ENCODE measurements at regions not wholly inside any gene's neighbourhood (a gene's known extent, or its start where the extent isn't known, plus 50 kb on each side); places are given as distances from the start of the nearest gene placed in this dataset.

GRCh38 chrY:15510288-15510687 lies 986.0 kb downstream of the NLGN4Y start:
- H3K9me3 Mint-ChIP-seq, result no peaks in the 10 kb centered on the region
- H3K36me3 Mint-ChIP-seq (ENCODE audit: low read depth), result no peaks in the 10 kb centered on the region
- no peaks in the 10 kb centered on the region for H3K4me1 Mint-ChIP-seq
- no peak for ATAC-seq
- no peaks in the 10 kb centered on the region for H3K27me3 Mint-ChIP-seq
- H3K27ac Mint-ChIP-seq, result no peak overlapping the region
- H3K4me3 Mint-ChIP-seq, result no peak overlapping the region
- no peak for DNase-seq

GRCh38 chrY:15510984-15511650 lies 986.8 kb downstream of the NLGN4Y start:
- no peak for DNase-seq
- ATAC-seq, result no peak
- H3K36me3 Mint-ChIP-seq (ENCODE audit: low read depth), result no peaks in the 10 kb centered on the region
- no peaks in the 10 kb centered on the region for H3K4me1 Mint-ChIP-seq
- no peaks in the 10 kb centered on the region for H3K9me3 Mint-ChIP-seq
- no peak overlapping the region for H3K4me3 Mint-ChIP-seq
- no peak overlapping the region for H3K27ac Mint-ChIP-seq
- no peaks in the 10 kb centered on the region for H3K27me3 Mint-ChIP-seq

GRCh38 chrY:15535131-15535530 lies 1010.8 kb downstream of the NLGN4Y start:
- Mint-ChIP-seq H3K27ac (no peak overlapping the region), H3K27me3 (no peaks in the 10 kb centered on the region), H3K9me3 (no peaks in the 10 kb centered on the region), H3K36me3 (ENCODE audit: low read depth) (no peaks in the 10 kb centered on the region), H3K4me1 (peaks cover 8% of the 10 kb centered on the region), H3K4me3 (no peak overlapping the region)
- DNase-seq (no peak), ATAC-seq (no peak)

GRCh38 chrY:15535784-15536511 lies 1011.6 kb downstream of the NLGN4Y start:
- ATAC-seq, result peak; percentile 93
- no peak overlapping the region for H3K4me3 Mint-ChIP-seq
- H3K36me3 Mint-ChIP-seq (ENCODE audit: low read depth), result no peaks in the 10 kb centered on the region
- DNase-seq, result no peak
- H3K4me1 Mint-ChIP-seq, result peaks cover 8% of the 10 kb centered on the region
- no peaks in the 10 kb centered on the region for H3K9me3 Mint-ChIP-seq
- no peaks in the 10 kb centered on the region for H3K27me3 Mint-ChIP-seq
- H3K27ac Mint-ChIP-seq, result peak overlapping the region; percentile 57

- DNase-seq (no peak), ATAC-seq (no peak)
- no peaks in the 10 kb centered on the region for H3K9me3 Mint-ChIP-seq
- H3K36me3 Mint-ChIP-seq (ENCODE audit: low read depth), result no peaks in the 10 kb centered on the region
- H3K4me3 Mint-ChIP-seq, result no peak overlapping the region
- peaks cover 7% of the 10 kb centered on the region for H3K4me1 Mint-ChIP-seq
- no peaks in the 10 kb centered on the region for H3K27me3 Mint-ChIP-seq
- H3K27ac Mint-ChIP-seq, result no peak overlapping the region
Measured at GRCh38 chrY:15540516-15540915, 1016.2 kb downstream of the NLGN4Y start.

GRCh38 chrY:15546177-15546754 lies 1021.9 kb downstream of the NLGN4Y start:
- DNase-seq (no peak), ATAC-seq (peak; percentile 36)
- Mint-ChIP-seq H3K27me3 (no peaks in the 10 kb centered on the region), H3K36me3 (ENCODE audit: low read depth) (no peaks in the 10 kb centered on the region), H3K27ac (no peak overlapping the region), H3K4me3 (no peak overlapping the region), H3K4me1 (no peaks in the 10 kb centered on the region), H3K9me3 (no peaks in the 10 kb centered on the region)

- DNase-seq, result no peak
- Mint-ChIP-seq H3K4me1 (no peaks in the 10 kb centered on the region), H3K27me3 (no peaks in the 10 kb centered on the region), H3K36me3 (ENCODE audit: low read depth) (no peaks in the 10 kb centered on the region), H3K27ac (no peak overlapping the region), H3K9me3 (no peaks in the 10 kb centered on the region), H3K4me3 (no peak overlapping the region)
- no peak for ATAC-seq
Measured at GRCh38 chrY:15552074-15552473, 1027.7 kb downstream of the NLGN4Y start.

- Mint-ChIP-seq H3K36me3 (ENCODE audit: low read depth) (no peaks in the 10 kb centered on the region), H3K27ac (no peak overlapping the region), H3K4me1 (no peaks in the 10 kb centered on the region), H3K4me3 (no peak overlapping the region), H3K9me3 (no peaks in the 10 kb centered on the region), H3K27me3 (no peaks in the 10 kb centered on the region)
- DNase-seq (no peak), ATAC-seq (no peak)
Measured at GRCh38 chrY:15554991-15555390, 1030.7 kb downstream of the NLGN4Y start.

GRCh38 chrY:15559169-15559568 lies 1034.8 kb downstream of the NLGN4Y start:
- ATAC-seq, result no peak
- no peaks in the 10 kb centered on the region for H3K27me3 Mint-ChIP-seq
- no peaks in the 10 kb centered on the region for H3K36me3 Mint-ChIP-seq (ENCODE audit: low read depth)
- H3K4me3 Mint-ChIP-seq, result no peak overlapping the region
- no peak for DNase-seq
- H3K9me3 Mint-ChIP-seq, result no peaks in the 10 kb centered on the region
- H3K27ac Mint-ChIP-seq, result no peak overlapping the region
- H3K4me1 Mint-ChIP-seq, result no peaks in the 10 kb centered on the region

- Mint-ChIP-seq H3K9me3 (no peaks in the 10 kb centered on the region), H3K27ac (no peak overlapping the region), H3K27me3 (no peaks in the 10 kb centered on the region), H3K4me3 (no peak overlapping the region), H3K4me1 (no peaks in the 10 kb centered on the region), H3K36me3 (ENCODE audit: low read depth) (no peaks in the 10 kb centered on the region)
- DNase-seq (no peak), ATAC-seq (no peak)
Measured at GRCh38 chrY:15560840-15561239, 1036.5 kb downstream of the NLGN4Y start.

GRCh38 chrY:15561501-15562289 lies 1037.4 kb downstream of the NLGN4Y start:
- Mint-ChIP-seq H3K36me3 (ENCODE audit: low read depth) (no peaks in the 10 kb centered on the region), H3K4me3 (no peak overlapping the region), H3K27ac (no peak overlapping the region), H3K27me3 (no peaks in the 10 kb centered on the region), H3K9me3 (no peaks in the 10 kb centered on the region), H3K4me1 (no peaks in the 10 kb centered on the region)
- DNase-seq (no peak), ATAC-seq (no peak)

- H3K9me3 Mint-ChIP-seq, result no peaks in the 10 kb centered on the region
- ATAC-seq (no peak), DNase-seq (no peak)
- no peak overlapping the region for H3K27ac Mint-ChIP-seq
- peaks cover 6% of the 10 kb centered on the region for H3K4me1 Mint-ChIP-seq
- H3K27me3 Mint-ChIP-seq, result no peaks in the 10 kb centered on the region
- H3K36me3 Mint-ChIP-seq (ENCODE audit: low read depth), result no peaks in the 10 kb centered on the region
- H3K4me3 Mint-ChIP-seq, result no peak overlapping the region
Measured at GRCh38 chrY:15577886-15578285, 1053.6 kb downstream of the NLGN4Y start.

GRCh38 chrY:15578761-15579160 lies 1054.4 kb downstream of the NLGN4Y start:
- no peak overlapping the region for H3K27ac Mint-ChIP-seq
- H3K9me3 Mint-ChIP-seq, result no peaks in the 10 kb centered on the region
- no peaks in the 10 kb centered on the region for H3K36me3 Mint-ChIP-seq (ENCODE audit: low read depth)
- H3K4me3 Mint-ChIP-seq, result no peak overlapping the region
- no peak for DNase-seq
- no peaks in the 10 kb centered on the region for H3K27me3 Mint-ChIP-seq
- H3K4me1 Mint-ChIP-seq, result peaks cover 6% of the 10 kb centered on the region
- no peak for ATAC-seq

- no peak overlapping the region for H3K4me3 Mint-ChIP-seq
Measured at GRCh38 chrY:15579245-15579644, 1054.9 kb downstream of the NLGN4Y start.

GRCh38 chrY:15583111-15583510 lies 1058.8 kb downstream of the NLGN4Y start:
- no peaks in the 10 kb centered on the region for H3K27me3 Mint-ChIP-seq
- no peak overlapping the region for H3K27ac Mint-ChIP-seq
- no peak overlapping the region for H3K4me3 Mint-ChIP-seq
- H3K36me3 Mint-ChIP-seq (ENCODE audit: low read depth), result no peaks in the 10 kb centered on the region
- no peak for ATAC-seq
- no peaks in the 10 kb centered on the region for H3K9me3 Mint-ChIP-seq
- H3K4me1 Mint-ChIP-seq, result peaks cover 6% of the 10 kb centered on the region
- no peak for DNase-seq

More at GRCh38 chrY:15579245-15579644, 1054.9 kb downstream of the NLGN4Y start:
- DNase-seq (no peak), ATAC-seq (no peak)
- Mint-ChIP-seq H3K9me3 (no peaks in the 10 kb centered on the region), H3K36me3 (ENCODE audit: low read depth) (no peaks in the 10 kb centered on the region), H3K4me1 (peaks cover 6% of the 10 kb centered on the region), H3K27ac (no peak overlapping the region), H3K27me3 (no peaks in the 10 kb centered on the region)

Measured in activated naive CD8-positive, alpha-beta T cell treated with anti-CD3 and anti-CD28 coated beads, Interleukin-2, amount 50 U/mL, for 24 hours (primary cell).